Hepatic stellate cell (primary cell): ENCODE measurements at regions not wholly inside any gene's neighbourhood (a gene's known extent, or its start where the extent isn't known, plus 50 kb on each side); places are given as distances from the start of the nearest gene placed in this dataset.

Experiments
- DNase-seq: peaks from one replicate; pipeline ENCODE4 v3.0.0; 2011; ENCODE audit warnings: low spot score

GRCh38 chr2:198706476-198707082 lies 751.2 kb downstream of the SATB2 start:
- no peak for DNase-seq

GRCh38 chr2:198703281-198703680 lies 754.5 kb downstream of the SATB2 start:
- no peak for DNase-seq

GRCh38 chr2:198702796-198703195 lies 754.9 kb downstream of the SATB2 start:
- no peak for DNase-seq

- no peak for DNase-seq
Measured at GRCh38 chr2:198701481-198701880, 756.3 kb downstream of the SATB2 start.

GRCh38 chr2:198700319-198700718 lies 757.4 kb downstream of the SATB2 start:
- DNase-seq: no peak

- no peak for DNase-seq
Measured at GRCh38 chr2:198698230-198698629, 759.5 kb downstream of the SATB2 start.

- no peak for DNase-seq
Measured at GRCh38 chr2:198697794-198698193, 759.9 kb downstream of the SATB2 start.

- no peak for DNase-seq
Measured at GRCh38 chr2:198697218-198697617, 760.5 kb downstream of the SATB2 start.

- no peak for DNase-seq
Measured at GRCh38 chr2:198695879-198696278, 761.9 kb downstream of the SATB2 start.

- DNase-seq: no peak
Measured at GRCh38 chr2:198692907-198693510, 764.7 kb downstream of the SATB2 start.

GRCh38 chr2:198691236-198691635 lies 766.5 kb downstream of the SATB2 start:
- no peak for DNase-seq

- no peak for DNase-seq
Measured at GRCh38 chr2:198664321-198664720, 793.4 kb downstream of the SATB2 start.

- no peak for DNase-seq
Measured at GRCh38 chr2:198662905-198663304, 794.8 kb downstream of the SATB2 start.

- no peak for DNase-seq
Measured at GRCh38 chr2:198660501-198660900, 797.2 kb downstream of the SATB2 start.

- no peak for DNase-seq
Measured at GRCh38 chr2:198659096-198659870, 798.5 kb downstream of the SATB2 start.

- peak; percentile 1 for DNase-seq
Measured at GRCh38 chr2:198657512-198658121, 800.1 kb downstream of the SATB2 start.

GRCh38 chr2:198656869-198657268 lies 800.9 kb downstream of the SATB2 start:
- DNase-seq: no peak

- no peak for DNase-seq
Measured at GRCh38 chr2:198654646-198655045, 803.1 kb downstream of the SATB2 start.

GRCh38 chr2:198653311-198653710 lies 804.4 kb downstream of the SATB2 start:
- DNase-seq: no peak

- DNase-seq: no peak
Measured at GRCh38 chr2:198652461-198652860, 805.3 kb downstream of the SATB2 start.

GRCh38 chr2:198645816-198646215 lies 811.9 kb downstream of the SATB2 start:
- DNase-seq: no peak

- no peak for DNase-seq
Measured at GRCh38 chr2:198641161-198641560, 816.6 kb downstream of the SATB2 start.

GRCh38 chr2:198640463-198640862 lies 817.3 kb downstream of the SATB2 start:
- no peak for DNase-seq
